ENCODE measurements at regions not wholly inside any gene's neighbourhood (a gene's known extent, or its start where the extent isn't known, plus 50 kb on each side); places are given as distances from the start of the nearest gene placed in this dataset.

DNA sequence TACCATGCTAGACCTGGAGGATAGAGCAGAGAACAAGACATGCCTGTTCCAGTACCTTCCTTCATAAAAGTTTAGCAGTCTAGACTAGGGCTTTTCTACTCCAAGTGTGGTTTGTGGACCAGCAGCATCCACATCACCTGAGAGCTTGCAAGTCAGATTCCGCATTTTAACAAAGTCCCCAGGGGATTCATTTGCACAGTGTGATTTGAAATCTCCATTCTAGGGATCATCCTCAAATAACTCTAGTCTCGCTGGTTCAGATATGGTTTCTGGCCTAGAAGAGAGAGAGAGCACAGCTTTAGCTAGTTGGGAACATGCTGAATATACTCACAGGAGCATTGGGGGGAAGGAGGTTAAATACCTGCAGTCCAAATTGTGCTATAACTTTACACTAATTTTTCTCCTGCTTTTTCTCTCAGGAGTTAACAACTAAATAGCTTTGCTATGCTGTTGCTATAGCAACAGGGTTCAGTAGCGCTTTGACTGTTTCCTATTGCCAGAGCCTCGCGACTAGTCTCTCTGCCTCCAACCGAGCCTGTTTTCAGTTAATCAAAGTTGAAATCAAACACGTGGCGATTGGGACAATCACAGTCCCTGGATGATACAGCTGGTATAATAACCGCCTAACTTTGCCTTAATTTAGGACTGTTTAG lies 64.0 kb upstream of the RASGRF1 start:
- no peak for TF ChIP-seq TCF12 (IDR thresholded peaks at IDR 0.05)
- TF ChIP-seq, protein P1, sequence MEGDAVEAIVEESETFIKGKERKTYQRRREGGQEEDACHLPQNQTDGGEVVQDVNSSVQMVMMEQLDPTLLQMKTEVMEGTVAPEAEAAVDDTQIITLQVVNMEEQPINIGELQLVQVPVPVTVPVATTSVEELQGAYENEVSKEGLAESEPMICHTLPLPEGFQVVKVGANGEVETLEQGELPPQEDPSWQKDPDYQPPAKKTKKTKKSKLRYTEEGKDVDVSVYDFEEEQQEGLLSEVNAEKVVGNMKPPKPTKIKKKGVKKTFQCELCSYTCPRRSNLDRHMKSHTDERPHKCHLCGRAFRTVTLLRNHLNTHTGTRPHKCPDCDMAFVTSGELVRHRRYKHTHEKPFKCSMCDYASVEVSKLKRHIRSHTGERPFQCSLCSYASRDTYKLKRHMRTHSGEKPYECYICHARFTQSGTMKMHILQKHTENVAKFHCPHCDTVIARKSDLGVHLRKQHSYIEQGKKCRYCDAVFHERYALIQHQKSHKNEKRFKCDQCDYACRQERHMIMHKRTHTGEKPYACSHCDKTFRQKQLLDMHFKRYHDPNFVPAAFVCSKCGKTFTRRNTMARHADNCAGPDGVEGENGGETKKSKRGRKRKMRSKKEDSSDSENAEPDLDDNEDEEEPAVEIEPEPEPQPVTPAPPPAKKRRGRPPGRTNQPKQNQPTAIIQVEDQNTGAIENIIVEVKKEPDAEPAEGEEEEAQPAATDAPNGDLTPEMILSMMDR (IDR thresholded peaks at IDR 0.05), result no peak
- TF ChIP-seq GABPA (IDR thresholded peaks at IDR 0.05; ENCODE audit: low read depth), result no peak
- TF ChIP-seq FOXJ3 (CRISPR knock-in tag; IDR thresholded peaks at IDR 0.05), result no peak
- TF ChIP-seq, protein P2, sequence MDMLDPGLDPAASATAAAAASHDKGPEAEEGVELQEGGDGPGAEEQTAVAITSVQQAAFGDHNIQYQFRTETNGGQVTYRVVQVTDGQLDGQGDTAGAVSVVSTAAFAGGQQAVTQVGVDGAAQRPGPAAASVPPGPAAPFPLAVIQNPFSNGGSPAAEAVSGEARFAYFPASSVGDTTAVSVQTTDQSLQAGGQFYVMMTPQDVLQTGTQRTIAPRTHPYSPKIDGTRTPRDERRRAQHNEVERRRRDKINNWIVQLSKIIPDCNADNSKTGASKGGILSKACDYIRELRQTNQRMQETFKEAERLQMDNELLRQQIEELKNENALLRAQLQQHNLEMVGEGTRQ (IDR thresholded peaks at IDR 0.05; ENCODE audit: borderline replicate concordance, low read depth, low read length), result no peak
- no peak for TF ChIP-seq NRF1 (IDR thresholded peaks at IDR 0.05; ENCODE audit: low read depth, low read length)
- peak; percentile 68 for TF ChIP-seq GATA2 (CRISPR knock-in tag; IDR thresholded peaks at IDR 0.05)
- TF ChIP-seq EZH2phosphoT487 (IDR thresholded peaks at IDR 0.05; ENCODE audit: borderline replicate concordance, low read depth), result no peak
- no peak for TF ChIP-seq NFIC (IDR thresholded peaks at IDR 0.05; ENCODE audit: borderline replicate concordance)
- no peak for TF ChIP-seq CHD2 (IDR thresholded peaks at IDR 0.05; ENCODE audit: low read length, partially characterized antibody)
- no peak for TF ChIP-seq TAF1 (IDR thresholded peaks at IDR 0.05; ENCODE audit: borderline replicate concordance, low read depth, low read length)
- no peak for TF ChIP-seq RAD21 (IDR thresholded peaks at IDR 0.05; ENCODE audit: low read length)
- no peak for TF ChIP-seq YY1 (IDR thresholded peaks at IDR 0.05; ENCODE audit: low read depth)
- TF ChIP-seq SMC3 (IDR thresholded peaks at IDR 0.05; ENCODE audit: low read depth, low read length), result no peak
